Prostate gland (tissue), 2 donors: ENCODE measurements at regions not wholly inside any gene's neighbourhood (a gene's known extent, or its start where the extent isn't known, plus 50 kb on each side); places are given as distances from the start of the nearest gene placed in this dataset.

Source experiments
- POLR2AphosphoS5 ChIP-seq: sonication (generic); formaldehyde crosslinking; IDR thresholded peaks from one replicate; pipeline ENCODE4 v1.6.1; 2017; ENCODE audit warnings: antibody characterized with exemption
- TF ChIP-seq, protein P1 (sequence below), 4 experiments: fragments of 200-600 bp in 2 of 4; fragments of 450-650 bp in 2 of 4; sonication (generic) in 2 of 4; IDR thresholded peaks; 1 replicate in 3 of 4; 2 replicates in 1 of 4; pipeline ENCODE4 v1.5.1; 2016 to 2019; ENCODE audit warnings: antibody characterized with exemption in 4 of 4, mild to moderate bottlenecking in 2 of 4, moderate library complexity in 2 of 4

DNA sequence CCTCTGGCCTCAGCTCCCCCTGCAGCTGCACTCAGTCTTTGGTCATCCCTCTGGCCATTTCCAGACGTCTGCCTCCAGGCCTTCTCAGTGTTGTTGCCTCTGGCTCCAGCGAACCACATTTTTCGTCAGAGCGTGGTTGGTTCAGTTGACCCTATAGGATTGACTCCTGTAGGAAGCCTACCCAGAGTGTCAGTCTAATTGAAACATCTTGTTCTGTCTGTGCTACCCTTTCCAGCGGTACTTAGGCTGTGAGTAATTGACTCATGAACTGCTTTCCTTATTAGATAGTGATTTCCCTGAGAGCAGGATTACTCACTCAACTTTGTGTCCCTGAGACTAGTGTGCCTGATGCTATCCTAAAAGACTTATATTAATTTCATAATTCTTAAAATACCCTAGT, 373.2 kb downstream of the ATP23 start:
- no peak for TF ChIP-seq POLR2AphosphoS5
- TF ChIP-seq, protein P1, sequence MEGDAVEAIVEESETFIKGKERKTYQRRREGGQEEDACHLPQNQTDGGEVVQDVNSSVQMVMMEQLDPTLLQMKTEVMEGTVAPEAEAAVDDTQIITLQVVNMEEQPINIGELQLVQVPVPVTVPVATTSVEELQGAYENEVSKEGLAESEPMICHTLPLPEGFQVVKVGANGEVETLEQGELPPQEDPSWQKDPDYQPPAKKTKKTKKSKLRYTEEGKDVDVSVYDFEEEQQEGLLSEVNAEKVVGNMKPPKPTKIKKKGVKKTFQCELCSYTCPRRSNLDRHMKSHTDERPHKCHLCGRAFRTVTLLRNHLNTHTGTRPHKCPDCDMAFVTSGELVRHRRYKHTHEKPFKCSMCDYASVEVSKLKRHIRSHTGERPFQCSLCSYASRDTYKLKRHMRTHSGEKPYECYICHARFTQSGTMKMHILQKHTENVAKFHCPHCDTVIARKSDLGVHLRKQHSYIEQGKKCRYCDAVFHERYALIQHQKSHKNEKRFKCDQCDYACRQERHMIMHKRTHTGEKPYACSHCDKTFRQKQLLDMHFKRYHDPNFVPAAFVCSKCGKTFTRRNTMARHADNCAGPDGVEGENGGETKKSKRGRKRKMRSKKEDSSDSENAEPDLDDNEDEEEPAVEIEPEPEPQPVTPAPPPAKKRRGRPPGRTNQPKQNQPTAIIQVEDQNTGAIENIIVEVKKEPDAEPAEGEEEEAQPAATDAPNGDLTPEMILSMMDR (IDR thresholded peaks at IDR 0.05) = no peak
